Midbrain (tissue), 1 donor: ENCODE measurements at regions not wholly inside any gene's neighbourhood (a gene's known extent, or its start where the extent isn't known, plus 50 kb on each side); places are given as distances from the start of the nearest gene placed in this dataset.
"Not testable (repeated sequence)": the region's sequence is repeated elsewhere in the genome, so short reads cannot be mapped to it uniquely, and the experiment has no call there.

Experiments used
- DNase-seq: peaks from one replicate; lab custom pipeline; 2025; lab: John Stamatoyannopoulos, UW

DNA sequence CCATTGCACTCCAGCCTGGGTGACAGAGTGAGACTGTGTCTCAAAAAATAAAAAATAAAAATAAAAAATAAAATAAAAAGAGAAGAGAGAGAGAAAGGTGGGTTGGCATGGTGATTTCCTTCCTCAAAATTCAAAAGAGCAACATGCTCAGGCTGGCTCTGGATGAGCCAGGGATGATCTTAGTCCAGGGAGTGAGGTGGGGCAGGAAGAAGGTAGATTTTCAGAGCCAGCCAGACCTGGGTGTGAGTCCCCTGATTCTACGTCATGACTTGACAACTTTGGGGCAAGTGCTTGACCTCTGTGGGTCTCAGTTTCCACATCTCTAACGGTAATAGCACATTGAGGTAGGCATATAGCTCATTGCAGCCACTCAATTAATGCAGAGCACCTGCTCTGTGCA lies 109.4 kb upstream of the CTBP2 start:
- DNase-seq, result no peak

DNA sequence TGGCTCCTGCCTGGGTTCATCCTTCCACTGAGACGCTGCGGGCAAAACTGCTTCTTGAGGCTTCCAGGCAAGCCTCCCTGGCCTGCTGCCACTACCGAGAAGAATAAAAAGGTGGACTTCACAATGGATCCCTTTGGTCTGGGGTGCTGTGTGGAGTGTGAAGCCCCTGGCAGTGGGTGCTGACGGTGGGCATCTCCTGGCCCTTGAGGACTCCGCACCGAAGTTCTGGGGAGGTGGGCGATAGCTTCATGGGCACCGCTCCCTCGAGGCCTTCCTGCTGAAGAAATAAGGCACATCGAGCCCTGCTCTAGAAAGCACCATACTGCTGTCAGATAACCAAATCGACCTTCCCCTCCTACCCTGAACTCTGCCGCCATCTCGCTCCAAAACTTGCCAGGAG lies 106.6 kb upstream of the CTBP2 start:
- no peak for DNase-seq

DNA sequence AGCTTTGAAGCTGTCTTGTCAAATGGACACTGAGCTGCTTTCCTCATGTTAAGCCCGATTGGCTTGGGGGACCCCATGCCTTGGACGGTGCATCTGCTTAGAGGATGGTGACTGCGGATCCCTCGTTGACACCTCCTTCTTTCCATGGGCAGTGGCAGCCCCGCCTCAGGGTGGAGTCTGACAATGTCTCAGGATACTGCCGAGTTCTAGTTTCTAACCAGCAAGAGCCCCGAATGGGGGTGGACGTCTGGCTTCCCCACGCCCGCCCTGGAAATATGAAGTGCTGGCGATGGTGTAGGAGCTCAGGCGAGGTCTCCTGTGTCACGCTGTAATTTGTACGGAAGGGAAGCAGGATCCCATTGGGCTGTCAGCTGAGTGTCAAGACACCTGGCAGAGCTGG lies 106.2 kb upstream of the CTBP2 start:
- no peak for DNase-seq

DNA sequence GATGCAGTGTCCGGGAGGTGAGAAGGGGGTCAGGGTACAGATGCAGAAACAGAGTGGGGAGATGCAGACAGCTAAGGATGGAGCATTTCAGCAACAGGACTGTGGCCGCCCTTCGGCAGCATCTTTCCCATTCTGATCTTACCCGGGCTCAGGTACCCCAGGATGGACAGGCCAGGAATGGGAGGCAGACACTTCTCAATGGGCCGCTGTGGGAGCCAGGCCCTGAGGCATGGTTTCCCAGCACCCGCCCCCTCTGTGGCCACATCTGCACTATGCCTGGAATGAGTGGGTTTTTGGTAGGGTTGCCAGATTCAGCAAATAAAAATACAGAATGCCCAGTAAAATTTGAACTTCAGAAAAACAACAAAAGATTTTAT lies 105.2 kb upstream of the CTBP2 start:
- no peak for DNase-seq

DNA sequence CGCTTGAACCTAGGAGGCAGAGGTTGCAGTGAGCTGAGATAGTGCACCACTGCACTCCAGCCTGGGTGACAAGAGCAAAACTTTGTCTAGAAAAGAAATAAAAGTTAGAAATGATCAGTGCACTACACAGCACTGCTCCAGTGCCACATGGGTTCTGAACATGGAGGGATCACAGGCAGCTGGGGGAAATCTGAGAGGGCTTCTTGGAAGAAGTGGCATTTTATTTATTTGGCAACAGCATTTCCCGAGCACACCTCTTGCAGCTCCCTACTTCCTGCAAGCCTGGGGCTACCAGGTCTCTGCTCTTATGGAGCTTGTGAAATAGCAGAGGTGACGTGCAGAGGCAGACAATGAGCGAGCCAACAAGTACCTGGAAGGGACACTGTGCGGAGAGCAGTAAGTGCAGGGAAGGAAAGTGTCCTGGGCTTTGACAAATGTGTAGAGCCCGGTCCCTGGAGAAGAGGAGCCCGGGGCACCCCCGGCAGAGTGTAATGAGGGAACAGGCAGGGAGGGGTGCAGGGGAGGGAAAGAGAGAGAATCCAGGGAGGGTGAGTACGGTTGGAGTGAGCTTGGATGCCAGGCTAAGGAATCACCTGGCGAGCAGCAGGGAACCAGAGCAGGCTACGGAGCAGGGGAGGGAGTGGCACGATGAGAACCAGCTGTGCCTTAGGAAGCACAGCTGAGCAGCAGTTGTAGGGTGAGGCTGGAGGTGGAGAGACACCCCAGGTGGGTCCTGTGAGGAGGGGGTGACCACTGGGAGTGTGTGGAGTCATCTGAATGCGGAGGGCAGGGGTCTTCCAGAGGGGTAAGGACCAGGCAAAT lies 104.6 kb upstream of the CTBP2 start:
- DNase-seq, result no peak

DNA sequence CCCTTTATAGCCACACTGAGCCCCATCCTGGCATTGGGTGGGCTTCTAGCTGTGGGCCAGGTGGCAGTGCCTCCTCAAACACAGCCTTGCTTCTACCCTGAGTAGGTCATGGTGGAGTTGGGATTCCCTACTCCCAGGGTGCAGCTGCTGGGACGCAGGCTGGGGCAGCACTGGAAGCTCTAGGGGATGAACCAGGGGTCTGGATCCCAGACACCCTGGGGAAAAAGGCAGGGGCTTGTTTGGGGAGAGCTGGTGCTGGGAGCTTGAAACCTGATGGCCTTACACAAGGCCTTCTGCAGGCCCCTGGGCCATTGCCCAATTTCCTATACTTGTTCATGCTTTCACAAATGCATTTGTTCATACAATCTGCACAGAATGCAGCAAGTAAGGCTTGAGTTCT lies 103.7 kb upstream of the CTBP2 start:
- DNase-seq, result no peak

DNA sequence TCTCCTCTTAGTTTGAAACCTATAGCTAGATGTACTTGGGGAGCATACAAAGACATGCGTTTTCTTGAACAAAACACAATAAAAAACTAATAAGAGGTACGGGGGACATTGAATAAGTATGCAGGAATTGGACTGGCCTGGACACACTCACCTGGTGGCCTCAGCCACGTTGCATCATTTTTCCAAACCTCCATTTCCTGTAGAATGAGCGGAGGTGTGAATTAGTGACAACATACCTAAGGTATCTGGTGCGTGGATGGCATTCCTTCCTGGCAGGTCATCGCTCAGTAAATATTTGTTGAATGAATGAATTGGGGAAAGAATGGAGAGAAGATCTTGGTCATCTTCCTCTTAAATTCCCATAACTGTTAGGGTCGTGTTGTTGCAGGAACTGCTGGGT lies 103.2 kb upstream of the CTBP2 start:
- DNase-seq, result no peak

DNA sequence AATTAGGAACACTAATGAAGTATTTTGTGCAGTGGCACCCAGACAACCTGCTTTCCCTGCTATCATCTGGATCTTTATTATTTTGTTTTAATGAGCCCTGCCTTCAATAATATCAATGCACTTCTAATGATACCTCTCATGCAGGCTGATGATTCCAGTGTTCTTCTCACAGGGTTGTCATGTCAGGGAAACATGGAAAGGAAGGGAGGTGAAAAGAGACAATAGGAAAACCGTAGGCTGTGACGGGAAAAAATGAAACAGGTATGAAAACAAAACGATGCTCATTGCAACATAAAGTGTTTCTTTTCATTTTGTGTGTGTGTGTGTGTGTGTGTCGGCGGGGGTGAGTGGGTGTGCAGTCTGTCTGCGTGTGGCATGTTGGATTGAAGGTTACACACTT lies 102.6 kb upstream of the CTBP2 start:
- DNase-seq, result no peak

DNA sequence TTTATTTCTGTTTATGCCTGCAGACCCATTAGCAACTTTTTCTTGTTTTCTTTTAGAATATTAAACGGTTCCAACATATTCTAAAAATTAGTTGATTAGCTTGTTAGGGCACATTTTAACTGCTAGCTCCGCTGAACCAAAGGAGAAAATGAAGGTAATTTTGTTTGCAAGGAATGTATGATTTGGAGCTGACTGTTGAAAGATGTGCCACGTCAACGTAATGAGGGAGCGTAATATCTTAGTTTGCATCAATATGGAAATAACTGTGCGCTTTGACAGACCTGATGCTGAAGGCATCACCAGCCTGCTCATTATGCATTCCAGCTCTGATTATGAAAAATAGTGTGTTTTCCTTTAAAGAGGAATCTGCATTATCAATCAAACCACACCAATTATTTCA lies 102.0 kb upstream of the CTBP2 start:
- DNase-seq, result no peak

DNA sequence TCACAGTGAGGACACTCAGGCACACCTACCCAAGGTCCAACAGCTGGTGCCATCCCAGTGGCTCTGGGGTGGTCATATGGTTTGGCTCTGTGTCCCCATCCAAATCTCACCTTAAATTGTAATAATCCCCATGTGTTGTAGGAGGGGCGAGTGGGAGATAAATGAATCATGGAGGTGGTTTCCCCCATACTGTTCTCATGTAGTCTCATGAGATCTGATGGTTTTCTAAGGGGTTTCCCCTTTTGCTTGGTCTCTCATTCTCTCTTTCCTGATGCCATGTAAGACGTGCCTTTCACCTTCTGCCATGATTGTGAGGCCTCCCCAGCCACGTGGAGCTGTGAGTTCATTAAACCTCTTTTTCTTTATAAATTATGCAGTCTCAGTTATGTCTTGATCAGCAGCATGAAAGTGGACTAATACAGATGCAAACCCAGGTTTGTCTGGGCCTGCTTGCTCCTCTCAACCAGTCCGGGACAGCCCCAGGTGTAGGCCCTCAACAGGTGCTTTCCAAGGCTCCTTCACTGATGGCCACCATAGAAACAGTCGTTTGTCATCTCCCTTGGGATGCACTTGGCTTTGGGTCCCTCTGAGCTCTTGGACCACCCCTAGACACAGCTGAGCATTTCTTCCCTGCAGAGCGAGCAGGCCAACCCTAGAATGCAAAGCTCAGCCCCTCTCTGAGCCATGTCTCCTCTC lies 101.3 kb upstream of the CTBP2 start:
- DNase-seq, result no peak

DNA sequence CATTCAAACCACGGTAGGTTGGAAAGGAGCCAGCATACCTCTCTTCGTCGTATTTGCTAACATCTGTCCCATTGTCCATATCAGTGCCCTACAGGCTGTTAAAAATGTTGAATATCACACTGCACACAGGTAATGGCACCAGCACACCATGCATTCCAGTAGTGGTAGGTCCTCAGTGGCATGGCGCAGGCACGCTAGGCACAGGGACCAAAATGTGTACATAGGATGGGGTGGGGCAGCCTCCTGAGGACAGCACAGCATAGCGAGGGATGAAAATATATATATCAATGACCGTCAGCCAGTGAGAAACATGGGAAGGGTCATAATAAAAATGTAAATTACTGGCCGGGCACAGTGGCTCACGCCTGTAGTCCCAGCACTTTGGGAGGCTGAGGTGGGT lies 99.9 kb upstream of the CTBP2 start:
- no peak for DNase-seq

DNA sequence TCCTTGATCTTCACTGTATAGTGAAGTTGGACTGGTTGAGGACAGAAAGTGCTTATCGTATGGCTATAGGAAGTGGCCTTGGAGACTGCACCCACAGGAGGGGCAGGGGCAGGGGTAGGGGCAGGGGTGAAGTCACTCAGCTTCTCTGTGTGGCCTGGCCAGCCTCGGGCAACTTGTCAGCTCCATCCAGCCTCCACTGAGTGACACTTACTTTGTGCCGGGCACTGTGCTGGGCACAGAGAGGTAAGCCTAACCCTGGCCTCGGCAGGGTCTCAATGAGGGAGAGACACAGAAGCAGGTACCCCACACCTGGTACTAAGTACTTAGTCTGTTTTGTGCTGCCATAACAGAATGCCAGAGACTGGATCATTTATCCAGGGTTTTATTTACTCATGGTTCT lies 99.3 kb upstream of the CTBP2 start:
- DNase-seq, result no peak

DNA sequence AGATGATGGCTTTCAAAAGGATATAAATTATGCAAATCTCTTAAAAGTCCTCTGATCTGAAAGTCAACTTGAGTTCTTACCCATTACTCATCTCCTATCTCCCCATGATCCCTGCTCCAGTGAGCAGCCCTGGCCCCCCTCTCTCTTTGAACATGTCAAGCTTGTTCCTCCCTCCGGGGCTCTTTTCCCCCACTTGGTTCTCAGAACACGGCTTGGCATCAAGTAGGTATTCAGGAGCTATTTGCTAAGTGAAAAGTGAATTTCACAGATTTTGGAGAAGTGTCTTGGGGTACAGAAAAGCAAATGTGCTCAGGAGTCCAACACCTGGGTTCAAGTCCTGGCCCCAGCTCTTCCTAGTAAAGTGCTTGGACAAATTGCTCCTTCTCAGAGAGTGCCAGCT lies 98.3 kb upstream of the CTBP2 start:
- DNase-seq, result no peak

DNA sequence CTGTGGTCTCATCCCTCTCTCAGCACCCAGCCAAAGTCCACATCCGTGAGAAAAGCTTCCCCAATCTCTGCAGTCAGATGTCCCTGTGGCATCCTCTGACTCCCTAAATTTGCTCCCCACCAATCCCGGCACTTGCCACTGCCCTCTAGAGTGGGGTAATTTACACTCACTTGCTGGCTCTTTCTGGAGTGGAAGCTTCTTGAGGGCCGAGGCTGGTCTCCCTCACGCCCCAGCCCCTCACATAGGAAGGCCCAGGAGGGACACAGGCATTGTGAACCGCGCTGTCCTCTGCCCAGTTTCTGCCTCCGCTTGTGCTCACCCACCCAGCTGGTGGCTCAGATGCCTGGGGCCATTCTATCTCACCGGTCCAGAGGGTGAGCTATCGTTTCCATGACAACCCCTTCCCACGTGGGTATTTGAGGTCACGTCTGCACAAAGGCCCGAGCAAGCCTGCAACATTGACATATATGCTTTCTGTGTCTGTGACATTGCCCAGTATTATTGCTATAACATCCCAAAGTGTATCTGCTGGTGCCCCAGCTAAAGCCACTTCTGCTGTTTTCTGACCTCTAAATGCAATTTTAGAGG lies 97.3 kb upstream of the CTBP2 start:
- DNase-seq, result no peak

DNA sequence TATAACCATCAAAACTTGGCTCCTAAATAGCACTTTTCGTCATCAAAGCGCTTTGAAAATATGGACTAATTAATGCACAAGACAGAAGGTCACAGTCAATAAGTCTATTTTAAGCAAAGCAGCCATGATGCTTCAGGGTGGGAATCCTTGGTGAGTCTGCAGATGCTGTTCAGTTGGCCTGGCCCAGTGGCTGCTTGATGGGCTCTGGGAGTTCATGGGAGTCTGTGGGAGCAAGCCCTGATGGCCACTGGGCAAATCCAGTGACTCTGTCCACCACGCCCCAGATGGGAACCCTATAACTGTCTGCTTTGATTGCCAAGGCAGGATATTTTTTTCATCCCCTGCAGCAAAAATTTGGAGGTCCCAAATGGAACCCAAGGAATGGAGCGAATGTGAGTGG lies 95.7 kb upstream of the CTBP2 start:
- DNase-seq, result no peak

DNA sequence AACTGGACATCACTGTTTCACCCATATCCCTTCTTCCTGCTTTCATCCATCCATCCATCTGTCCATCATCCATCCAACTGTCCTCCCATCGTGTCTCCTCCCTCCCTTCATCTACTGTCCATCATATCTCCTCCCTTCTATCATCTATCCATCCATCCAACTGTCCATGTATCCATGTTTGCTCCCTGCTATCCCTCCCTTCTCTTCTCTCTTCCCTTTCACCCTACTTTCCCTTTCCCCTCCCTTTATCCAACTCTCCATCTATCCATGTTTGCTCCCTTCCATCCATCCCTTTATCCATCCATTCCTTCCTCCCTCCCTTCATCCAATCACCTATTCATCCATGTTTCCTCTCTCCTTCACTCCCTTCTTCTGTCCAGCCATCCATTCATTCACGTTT lies 92.6 kb upstream of the CTBP2 start:
- no peak for DNase-seq

DNA sequence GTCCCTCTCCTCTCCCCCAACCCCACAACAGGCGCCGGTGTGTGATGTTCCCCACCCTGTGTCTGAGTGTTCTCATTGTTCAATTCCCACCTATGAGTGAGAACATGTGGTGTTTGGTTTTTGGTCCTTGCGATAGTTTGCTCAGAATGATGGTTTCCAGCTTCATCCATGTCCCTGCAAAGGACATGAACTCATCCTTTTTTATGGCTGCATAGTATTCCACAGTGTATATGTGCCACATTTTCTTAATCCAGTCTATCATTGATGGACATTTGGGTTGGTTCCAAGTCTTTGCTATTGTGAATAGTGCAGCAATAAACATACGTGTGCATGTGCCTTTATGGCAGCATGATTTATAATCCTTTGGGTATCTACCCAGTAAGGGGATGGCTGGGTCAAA lies 90.5 kb upstream of the CTBP2 start:
- not testable (repeated sequence) for DNase-seq

DNA sequence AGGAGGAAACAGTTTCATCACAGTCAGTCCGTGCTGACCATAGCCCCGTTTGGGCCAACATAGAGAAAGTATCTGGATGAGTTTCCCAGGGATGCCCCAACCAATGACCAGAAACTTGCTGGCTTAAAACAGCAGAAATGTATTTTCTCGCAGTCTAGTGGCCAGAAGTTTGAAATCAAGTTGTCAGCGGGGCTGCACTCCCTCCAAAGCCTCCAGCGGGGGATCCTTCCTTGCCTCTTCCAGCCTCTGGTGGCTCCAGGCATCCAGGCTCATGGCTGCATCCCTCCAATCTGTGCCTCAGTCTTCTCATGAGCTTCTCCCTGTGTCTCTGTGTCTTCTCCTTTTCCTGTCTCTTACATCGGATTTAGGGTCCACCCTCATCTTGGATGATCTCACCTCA lies 89.6 kb upstream of the CTBP2 start:
- no peak for DNase-seq

DNA sequence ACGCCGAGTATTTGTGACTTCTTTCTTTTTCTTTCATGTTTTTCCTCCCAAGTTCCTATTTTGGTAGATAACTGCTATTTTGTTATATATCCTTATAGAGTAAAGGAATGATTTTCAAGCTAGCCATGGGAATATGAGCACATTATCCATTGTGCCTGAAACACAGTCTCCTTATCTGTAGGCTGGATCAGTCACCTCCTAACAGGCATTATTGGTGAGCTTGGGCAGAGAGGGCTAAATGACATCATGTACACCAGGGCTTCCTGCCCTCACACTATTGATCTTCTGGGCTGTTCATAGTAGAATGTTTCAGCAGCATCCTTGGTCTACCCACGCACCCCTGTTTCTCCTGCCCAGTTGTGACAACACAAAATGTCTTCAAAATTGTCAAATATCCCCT lies 88.1 kb upstream of the CTBP2 start:
- DNase-seq, result no peak

DNA sequence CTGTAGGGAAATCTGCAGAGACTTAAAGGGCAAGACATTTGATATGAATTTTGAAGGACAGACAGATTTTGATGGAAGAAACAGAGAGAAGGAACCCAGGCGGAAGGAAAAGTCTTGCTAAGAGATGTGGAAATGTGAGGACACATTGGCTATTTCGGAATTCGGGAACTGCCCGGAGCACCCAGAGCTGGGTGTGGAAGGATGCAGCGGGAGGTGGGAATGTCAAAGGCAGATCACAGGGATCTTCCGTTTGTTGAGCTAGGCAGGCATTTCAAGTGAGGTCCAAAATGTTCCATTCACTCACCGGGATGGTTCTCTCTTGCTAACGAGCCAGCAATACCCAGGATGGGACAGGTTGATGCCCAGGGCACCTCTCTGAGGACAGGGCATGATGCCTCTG lies 87.2 kb upstream of the CTBP2 start:
- no peak for DNase-seq

DNA sequence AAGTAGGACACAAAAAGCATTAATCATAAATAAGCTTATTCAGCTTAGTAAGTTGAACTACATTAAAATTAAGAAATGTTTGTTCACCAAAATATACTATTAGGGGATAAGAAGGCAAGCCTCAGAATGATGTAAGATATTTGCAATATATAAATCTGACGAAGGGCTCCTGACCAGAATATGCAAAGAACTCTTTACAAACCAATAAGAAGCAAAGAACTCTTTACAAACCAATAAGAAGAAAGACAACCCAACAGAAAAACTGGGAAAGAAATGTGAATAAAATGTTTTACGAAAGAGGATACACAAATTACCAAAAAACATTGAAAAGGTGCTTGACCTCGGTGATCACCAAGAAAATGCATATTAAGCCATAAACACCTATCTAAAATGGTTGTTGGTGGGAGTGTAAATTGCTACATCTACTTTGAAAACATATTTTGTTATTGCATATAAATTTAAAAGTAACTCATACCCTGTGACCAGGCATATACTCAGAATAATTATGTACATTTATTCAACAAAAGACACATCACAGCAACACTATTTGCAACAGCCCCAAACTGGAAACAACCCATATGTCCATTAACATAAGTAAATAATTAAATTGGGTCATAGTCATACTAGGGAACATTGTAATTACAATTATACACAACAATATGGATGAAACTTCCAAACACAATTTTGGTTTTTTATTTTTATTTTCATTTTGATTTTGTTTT lies 83.3 kb upstream of the CTBP2 start:
- no peak for DNase-seq

DNA sequence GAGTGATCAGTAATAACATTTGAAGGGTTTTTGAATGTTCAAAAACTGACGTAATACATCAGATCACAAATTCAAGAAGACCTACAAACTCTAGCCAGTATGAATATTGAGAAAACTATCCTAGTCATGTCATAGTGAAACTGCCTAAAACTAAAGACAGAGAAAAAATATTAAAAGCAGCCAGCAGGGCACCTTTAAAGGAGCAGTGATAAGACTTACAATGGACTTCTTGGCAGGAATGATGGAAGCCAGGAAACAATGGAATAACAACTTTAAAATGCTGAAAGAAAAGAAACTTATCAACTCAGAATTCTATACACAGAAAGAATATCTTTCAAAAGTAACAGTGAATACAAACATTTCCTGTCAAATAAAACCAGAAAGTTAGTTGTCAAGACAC lies 78.3 kb upstream of the CTBP2 start:
- no peak for DNase-seq

DNA sequence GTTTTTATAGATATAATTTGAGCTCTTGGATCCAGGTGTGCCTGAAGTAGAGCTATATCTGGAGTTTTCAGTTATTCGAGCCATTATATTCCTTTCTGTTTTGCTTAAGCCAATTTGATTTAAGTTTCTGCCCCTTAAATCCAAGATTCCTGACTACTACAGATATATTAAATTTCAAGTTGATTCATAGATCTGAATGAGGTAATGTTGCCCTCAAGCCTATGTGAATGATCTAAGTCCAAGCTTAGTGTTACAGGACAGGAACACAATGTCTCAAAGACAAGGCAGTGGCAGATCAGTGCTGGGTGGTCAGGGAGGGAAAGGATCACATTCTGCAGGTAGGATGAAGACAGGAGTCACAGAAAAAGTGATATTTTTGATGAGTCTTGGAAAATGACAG lies 75.7 kb upstream of the CTBP2 start:
- no peak for DNase-seq
